ENCODE measurements at regions not wholly inside any gene's neighbourhood (a gene's known extent, or its start where the extent isn't known, plus 50 kb on each side); places are given as distances from the start of the nearest gene placed in this dataset.

DNA sequence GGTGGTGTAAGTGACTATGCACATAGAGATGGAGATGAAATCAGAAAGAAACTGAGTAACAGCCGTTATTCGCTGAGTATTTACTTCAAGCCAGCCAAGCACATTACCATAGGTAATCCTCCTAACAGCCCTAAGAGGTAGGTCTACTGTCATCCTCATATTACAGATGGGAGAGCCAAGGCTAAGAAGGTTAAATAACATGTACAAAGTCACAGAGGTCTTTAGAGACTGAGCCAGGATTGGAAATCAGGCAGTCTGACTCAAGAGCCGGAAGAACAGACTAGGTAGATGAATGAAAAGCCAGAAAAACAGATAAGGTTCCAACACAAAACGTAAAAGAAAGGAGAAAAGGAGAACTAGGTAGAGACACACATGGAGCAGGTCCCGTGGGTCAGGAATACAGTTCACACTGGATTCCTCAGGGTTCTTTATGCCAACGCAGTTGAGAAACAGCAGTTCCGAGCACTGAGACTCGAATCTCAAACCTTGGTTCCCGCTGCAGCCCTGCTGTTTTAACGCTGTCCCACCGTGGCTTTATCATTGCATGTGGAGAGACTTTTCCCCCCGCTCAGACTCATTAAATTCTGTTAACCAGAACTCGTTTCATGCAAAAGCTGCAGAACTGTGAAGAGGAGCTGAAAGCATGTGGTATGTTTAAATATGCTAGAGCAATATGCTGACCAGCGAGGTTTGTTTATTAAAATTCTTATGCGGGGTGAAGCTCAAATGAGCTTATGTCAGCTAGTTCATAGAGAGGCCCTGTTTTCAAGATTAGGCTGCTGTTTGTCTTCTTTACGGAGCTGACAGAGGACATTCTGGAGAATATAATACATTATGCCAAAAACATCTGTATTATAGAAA, 537.9 kb downstream of the CD83 start:
- no peak for DNase-seq (ENCODE audit: low read depth in 2 of 3, low spot score in 2 of 3)

DNA sequence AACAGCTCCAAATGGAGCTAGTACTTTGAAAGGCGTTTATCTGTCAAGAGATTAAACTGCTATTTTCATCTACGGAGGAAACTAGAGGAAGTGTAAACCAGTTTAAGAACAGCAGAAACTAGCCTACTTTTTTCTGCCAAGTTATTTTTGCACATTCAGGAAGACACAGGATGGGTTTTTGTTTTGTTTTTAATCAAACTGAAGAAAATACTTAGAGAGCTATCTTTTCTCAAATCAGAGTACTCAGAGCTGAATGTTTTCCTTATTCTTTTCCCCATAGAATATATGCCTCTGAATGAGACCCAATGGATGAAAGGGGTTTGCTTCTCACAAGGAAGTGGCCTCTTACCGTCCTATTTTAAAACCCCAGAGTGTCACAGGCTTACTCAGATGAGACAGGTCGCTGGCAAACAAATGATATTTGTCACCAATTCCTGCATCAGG, 538.5 kb downstream of the CD83 start:
- DNase-seq (ENCODE audit: low read depth in 2 of 3, low spot score in 2 of 3), result no peak

DNA sequence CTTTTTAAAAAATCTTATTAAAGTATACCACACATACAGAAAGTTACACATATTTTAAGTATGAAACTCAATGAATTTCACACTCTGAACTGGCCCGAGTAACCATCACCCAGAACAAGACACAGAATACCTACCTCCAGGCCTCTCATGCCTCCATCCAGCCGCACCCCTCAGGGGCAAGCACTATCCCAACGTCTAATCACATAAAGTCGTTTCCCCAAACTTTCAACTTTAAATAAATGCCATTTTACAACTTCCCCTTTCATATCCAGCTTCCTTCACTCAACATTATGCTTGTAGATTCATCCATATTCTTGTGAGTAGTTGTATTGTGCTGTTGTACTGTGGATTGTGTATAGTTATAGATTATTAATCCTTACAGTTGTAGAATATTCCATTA, 539.1 kb downstream of the CD83 start:
- DNase-seq (ENCODE audit: low read depth in 2 of 3, low spot score in 2 of 3), result no peak

DNA sequence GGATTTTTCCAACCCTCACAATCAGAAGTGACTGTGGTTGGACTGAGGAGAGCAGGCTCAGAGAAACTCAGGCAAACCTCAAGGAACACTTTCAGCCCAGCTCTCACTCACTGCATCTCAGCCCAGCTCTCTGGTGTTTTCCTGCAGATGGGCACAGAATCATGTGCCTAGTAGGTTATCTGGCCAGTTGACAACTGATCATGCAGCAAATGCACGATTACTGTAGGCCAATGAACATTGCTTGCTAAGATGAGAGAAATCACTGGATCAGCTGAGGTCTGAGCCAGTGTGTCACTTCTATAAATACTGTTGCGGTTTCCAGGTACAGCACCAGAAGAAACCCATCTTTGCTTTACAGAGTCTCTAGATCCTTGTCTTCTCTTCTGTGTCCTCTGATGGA, 540.5 kb downstream of the CD83 start:
- no peak for DNase-seq (ENCODE audit: low read depth in 2 of 3, low spot score in 2 of 3)

DNA sequence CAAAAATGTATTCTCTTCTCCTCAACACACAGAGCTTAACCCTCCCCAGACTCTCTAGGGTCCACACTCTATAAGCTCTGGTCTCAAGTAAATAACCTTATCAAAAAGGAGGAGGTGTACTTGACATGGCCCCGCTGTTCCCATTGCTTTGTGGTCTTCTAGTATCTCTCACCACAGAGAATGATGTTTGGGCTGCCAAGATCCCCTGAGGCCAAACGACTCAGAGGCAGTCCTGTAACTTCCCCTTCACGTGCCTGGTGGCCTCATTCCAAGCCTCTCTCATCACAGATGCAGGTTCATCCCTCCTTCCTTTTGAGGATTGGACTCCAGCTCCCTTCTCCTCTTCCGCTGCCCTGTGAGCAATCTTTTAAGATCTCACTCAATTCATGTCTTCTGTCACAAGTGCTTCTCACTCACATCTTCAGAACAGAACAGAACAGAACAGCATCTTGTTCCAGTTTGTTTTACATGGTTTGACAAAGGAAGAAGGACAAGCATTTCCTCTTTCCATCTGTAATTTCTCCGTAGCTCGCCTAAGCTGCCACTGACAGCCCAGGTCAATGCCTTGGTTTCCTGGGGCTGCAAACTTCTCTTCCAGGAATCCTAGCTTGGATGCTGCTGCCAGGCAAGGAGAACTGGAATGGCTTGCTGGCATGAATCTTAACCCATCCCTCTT, 541.5 kb downstream of the CD83 start:
- no peak for DNase-seq (ENCODE audit: low read depth in 2 of 3, low spot score in 2 of 3)

DNA sequence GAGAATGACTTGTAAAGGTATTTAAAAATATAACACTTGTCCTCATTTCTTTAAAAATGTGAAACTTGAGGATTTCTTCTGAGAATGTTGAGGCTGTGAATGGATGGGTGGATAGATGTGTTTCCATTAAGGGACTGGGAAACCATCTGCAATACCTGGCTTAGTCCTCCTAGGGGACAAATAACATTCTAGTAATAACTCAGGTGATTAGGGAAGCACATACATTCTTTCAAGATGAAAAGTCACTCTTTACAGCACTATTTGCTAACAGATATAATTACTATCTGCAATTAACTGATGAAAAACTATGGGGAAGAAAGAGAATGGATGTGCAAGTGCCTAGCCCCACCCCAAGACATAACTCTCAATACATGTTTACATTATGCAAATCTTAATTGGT, 542.3 kb downstream of the CD83 start:
- DNase-seq (ENCODE audit: low read depth in 2 of 3, low spot score in 2 of 3), result no peak

DNA sequence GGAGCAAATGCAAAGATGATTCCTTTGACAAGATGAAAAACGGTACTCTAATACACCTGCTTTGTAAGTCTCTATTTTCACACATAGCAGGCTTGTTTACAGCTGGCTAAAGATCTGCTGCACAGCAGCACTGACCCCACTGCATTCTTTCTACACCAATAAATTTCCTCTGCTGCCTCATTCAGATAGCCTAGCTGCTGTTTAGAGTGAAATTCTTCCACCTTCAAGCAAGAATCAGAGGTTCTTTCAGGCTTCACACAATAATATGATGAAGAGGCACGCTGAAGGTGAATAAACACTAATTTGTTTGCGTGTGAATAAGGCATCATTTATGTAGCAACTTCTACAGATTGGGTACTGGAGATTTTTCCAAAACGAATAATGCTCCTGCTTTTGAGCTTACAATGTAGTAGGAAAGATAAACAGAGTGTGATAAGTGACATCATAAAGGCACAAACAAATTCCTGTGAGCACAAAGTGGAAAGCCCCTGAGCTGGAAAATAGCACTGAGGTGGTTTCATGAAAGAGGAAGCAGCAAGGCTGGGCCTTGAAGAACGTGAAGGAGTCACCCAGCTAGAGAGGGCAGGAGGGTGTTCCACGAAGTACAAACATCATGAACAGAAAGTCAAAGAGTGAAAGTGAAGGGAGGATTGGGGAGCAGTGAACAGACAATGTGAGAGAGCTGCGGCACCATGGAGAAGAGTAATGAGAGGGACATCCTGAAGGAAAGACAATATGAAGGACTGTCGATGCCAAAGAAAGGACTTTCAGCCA, 543.4 kb downstream of the CD83 start:
- DNase-seq (ENCODE audit: low read depth in 2 of 3, low spot score in 2 of 3), result no peak

DNA sequence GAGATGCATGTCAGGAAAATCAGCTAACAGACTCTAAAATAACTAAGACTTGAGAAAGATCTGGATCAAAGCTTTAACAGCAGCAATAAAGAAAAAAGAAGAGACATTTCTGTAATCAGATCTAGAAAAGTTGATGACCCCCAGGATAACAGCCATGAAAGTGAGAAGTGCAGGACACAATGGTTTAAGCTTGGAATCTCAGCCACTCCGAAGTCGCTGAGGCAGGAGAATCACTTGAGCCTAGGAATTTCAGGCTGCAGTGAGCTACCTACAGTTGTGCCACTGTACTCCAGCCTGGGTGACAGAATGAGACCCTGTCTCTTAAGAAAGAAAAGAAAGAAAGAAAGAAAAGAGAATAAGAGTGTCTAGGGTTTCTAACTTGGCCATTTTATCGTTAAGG, 544.1 kb downstream of the CD83 start:
- no peak for DNase-seq (ENCODE audit: low read depth in 2 of 3, low spot score in 2 of 3)

DNA sequence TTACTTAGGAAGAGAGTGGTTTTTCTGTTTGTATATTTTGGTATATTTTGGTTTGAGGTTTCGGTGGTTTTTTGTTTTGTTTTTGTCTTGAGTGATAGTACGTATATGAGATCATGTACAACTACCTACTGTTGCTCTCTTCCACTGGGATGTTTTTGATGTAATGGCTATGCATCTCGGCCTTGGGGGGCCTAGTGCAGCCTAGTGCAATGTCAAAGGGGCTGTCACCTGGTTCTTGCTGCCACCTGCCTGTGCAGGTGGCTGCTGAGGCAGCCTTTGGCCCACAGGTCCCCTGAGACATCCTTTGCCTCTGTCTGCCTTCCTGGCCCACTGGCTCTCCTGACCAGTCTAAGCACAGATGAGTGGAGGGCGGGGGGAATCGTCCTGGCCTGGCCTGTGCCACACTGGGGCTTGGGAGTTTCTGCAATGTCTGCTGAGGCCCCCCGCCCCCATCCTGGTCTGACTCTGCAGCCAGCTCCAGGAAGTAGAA, 546.6 kb downstream of the CD83 start:
- DNase-seq (ENCODE audit: low read depth in 2 of 3, low spot score in 2 of 3), result no peak

DNA sequence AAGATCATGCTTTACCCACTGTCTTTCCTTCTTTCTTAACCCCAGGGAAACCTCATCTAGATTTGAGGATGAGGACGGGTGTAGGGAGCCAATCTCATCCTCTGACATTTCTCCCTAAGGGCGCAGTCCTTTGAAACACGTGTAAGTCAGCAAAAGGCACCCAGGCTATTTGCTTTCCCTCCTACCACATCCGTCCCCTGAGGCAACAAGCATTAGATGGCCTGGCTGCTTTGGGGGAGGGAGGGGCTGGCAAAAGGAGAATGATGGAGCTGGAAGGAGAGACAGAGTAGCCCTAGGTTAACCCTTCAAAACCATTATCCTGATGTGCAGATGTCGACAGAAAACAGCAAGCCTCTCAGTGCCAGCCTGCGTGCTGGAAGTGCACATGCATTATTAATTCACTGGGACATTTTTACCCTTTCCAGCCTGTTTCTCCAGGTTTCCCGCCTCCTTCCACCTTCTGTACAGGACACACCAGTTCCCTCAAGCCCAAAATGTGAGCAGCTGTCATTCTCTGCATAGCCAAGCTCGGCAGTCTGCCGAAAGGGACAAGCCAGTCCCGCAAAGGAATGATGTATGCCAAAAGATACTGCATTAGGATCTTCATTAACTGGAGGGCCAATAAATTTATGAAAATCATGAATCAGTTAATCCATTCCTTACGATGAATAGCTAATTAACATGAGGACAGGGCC, 547.2 kb downstream of the CD83 start:
- no peak for DNase-seq (ENCODE audit: low read depth in 2 of 3, low spot score in 2 of 3)

DNA sequence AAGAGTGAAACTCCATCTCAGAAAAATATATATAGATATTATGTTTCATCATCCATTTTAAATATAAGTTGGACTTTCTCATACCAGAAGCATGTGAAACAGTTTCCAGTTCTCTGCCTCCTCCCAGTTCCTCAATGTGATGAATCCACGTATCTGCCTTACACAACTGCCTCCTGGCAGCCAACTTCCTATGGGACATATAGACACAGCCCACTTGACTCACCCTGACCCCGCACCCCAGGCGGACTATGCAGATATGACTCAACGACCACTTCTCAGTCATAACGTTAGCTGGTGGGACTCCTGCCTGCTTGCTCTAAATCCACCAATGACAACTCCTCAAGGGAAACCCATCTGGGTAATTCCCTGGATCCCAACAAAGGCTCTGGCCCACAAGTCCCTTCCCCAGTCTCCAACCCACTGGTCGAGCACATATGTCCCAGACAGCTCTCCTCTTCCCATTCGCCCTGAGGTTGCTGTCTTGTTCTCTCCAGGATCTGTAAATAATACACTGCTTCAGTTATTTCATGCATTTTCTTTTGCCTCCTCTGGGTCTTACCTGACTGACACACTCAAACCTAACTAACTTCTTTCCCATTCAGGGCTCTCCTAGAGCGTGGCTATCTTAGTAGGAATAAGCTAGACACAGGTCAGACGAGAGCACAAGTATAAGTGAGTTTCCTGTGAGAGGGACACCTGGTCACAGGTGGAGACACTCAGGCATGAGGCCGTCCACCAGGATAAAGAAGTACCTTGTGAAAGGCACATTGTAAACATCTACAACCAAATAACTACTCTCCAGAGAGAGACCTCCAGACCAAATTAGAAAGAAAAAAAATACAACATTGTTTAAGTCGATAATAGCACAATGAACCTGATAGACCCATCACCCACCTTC, 548.5 kb downstream of the CD83 start:
- peak in 1 of 3 experiments; percentile 35 for DNase-seq (ENCODE audit: low read depth in 2 of 3, low spot score in 2 of 3)

DNA sequence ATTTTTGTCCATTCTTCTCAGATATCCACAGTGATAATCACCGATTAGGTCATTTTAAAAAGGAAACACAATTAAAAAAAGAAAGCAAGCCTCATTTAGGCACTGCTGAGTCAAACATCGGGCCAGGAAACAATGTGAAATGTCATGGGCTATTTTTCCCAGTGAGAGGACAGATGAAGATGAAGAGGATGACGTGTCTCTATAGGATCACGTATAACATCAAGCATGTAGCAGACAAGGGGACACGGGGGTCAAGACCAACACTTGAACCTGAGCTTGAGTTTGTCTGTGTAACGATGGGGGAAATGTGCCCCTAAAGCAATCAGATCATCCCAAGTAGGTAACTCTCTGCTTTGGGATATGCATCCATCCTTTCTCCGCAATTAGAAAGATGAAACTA, 553.2 kb downstream of the CD83 start:
- no peak for DNase-seq (ENCODE audit: low read depth in 2 of 3, low spot score in 2 of 3)

DNA sequence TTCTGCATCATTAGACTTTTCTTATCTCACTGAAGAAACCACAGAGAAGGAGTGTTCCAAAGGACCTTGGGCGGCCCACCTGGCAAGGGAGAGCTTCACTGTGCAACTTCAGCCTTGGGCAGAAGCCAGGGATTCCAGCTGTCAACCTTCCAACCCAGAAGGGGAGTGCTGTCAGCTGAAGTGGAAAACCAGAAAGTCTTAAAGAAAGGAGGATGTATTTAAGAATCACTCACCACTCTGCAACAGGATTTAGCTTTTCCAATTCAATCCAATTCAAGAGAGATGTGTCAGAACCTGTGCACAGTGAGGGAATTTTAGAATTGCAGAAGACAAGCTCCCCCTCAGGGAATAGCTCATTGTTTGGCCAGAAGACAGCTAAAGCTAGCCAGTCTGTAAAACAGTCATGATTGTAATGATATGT, 553.7 kb downstream of the CD83 start:
- no peak for DNase-seq (ENCODE audit: low read depth in 2 of 3, low spot score in 2 of 3)

DNA sequence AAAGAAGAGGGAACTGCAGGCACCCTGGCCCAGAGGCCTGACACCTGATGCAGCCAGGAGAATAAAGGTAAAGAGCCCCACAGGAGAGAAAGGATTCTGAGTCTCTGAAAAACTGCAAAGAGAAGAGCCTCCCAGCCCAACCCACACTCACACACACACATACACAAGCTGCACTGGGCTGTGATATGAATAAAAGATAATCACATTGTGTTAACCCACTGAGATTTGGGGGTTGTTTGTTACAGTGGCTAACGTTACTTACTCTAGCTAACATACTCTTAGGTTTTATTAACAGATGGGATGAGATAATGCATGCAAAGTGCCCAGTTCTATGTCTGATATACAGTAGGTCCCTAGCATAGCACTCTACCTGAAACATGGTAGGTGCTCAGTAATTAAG, 554.4 kb downstream of the CD83 start:
- no peak for DNase-seq (ENCODE audit: low read depth in 2 of 3, low spot score in 2 of 3)

DNA sequence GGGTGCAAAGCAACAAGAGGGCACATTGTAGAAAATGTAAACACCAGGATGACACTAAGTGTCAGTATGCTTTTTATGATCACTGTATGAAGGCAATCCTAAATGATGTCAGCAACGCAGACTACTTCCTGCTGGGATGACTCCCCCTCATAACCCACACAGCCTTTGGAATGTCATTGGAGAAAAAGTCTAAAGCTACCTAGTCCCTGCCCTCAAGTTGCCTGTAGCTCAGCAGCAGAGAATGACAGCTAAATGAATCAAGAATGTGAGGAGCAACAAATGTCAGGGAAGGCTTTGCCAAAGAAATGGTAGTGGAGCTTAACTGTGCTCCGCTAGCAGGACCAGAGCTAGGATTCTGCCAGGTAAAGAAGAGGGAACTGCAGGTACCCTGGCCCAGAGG, 555.6 kb downstream of the CD83 start:
- no peak for DNase-seq (ENCODE audit: low read depth in 2 of 3, low spot score in 2 of 3)

DNA sequence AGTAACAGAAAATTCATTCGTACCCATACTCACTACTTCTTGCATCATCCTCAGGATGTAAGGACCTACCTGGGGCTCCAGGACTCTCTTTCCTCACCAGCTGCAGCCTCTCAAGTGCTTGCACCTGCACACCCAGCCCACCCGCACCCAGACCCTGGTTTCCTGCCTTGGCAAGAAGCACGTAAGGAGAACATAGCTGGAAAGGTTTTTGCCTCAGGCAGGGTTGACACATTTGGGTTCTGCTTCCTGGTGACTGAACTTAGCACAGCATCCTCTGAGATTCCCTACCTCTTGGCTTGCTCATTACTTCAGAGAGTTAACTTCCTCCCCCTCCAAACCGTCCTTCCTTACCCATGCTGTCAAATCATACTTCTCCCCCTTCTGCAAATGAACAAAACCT, 556.9 kb downstream of the CD83 start:
- DNase-seq (ENCODE audit: low read depth in 2 of 3, low spot score in 2 of 3), result no peak

DNA sequence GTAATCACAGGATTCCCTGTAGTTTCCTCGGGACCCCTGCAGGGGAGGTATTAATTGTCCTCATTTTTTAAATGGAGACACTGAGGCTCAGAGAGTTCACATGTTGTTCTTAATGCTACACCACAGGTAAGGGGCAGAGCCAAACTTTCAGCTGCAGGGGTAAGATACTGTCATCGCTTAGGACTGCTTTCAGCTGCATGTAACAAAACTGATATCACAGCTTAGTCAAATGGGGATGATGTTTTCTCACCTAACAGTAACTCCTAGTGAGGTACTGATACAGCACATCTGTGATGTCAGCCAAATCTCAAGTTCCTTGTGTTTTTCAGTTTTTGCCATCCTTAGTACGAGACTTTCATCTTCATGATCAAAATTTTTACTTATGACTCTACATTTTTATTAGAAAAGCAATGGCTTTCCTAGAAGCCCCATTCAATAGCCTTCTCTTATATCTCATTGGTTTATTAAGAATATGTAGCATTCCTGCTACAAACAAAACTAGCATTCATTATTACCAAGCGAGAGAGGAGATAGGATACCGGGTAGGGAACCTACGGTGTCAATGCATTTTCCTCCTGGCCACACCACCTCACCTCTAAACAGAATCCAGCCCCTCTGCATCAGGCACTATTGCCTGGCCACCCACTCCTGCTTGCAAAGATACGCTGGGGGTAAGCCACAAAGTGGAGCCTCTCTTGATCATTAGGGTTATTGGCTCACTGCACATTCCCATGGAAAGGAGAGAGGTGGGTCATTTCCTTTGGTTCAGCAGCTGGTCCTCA, 557.5 kb downstream of the CD83 start:
- DNase-seq (ENCODE audit: low read depth in 2 of 3, low spot score in 2 of 3), result no peak

DNA sequence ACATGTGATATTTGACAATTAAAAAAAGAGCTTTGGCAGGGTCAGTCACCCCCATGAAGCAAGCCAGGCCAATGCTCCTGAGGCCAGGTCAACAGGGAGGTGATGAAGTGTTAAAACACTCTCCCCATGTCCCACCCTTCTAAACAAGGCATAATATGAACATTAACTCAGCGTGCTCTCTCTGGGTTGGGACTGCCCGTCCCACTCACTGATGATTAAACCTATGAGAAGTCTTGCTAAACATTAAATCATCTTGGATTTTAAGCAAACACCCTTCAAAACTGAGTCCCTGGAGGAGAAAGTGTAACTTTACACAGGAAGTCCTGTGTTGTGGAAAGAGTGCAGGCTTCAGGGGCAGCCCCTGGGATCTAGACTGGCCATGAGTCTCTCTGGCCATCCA, 558.5 kb downstream of the CD83 start:
- DNase-seq (ENCODE audit: low read depth in 2 of 3, low spot score in 2 of 3), result no peak
